ENCODE measurements at regions not wholly inside any gene's neighbourhood (a gene's known extent, or its start where the extent isn't known, plus 50 kb on each side); places are given as distances from the start of the nearest gene placed in this dataset.

DNA sequence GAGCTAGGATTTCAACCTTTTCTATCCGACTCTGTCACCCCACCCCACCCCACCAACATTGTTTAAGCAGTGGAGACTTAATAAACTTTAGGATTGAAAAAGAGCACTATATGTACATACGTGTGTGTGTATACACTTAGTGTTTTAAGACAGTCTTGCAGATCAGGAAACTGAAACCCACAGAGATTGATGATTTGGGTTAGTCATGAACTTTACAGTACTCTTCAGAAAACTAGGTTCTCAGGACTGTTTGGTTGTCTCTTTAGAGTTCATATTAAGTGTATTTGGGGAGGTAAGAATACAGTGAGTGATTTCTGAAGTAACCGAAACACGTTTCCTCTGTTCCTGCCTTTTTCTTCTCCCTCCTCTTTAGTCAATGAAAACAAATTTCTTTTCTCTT is 1043.1 kb downstream of the TLE1 start:
- peaks cover 3% of the 10 kb centered on the region for H3K4me1 ChIP-seq (ENCODE audit: insufficient read depth)
- no peaks in the 10 kb centered on the region for H3K9me2 ChIP-seq (replicated peaks; ENCODE audit: insufficient read depth)
- TF ChIP-seq EZH2phosphoT487 (IDR thresholded peaks at IDR 0.05; ENCODE audit: low read depth, severe bottlenecking, unreplicated experiment) (no peak), EZH2 (IDR thresholded peaks at IDR 0.05; ENCODE audit: borderline replicate concordance) (no peak)
- TF ChIP-seq, protein P1, sequence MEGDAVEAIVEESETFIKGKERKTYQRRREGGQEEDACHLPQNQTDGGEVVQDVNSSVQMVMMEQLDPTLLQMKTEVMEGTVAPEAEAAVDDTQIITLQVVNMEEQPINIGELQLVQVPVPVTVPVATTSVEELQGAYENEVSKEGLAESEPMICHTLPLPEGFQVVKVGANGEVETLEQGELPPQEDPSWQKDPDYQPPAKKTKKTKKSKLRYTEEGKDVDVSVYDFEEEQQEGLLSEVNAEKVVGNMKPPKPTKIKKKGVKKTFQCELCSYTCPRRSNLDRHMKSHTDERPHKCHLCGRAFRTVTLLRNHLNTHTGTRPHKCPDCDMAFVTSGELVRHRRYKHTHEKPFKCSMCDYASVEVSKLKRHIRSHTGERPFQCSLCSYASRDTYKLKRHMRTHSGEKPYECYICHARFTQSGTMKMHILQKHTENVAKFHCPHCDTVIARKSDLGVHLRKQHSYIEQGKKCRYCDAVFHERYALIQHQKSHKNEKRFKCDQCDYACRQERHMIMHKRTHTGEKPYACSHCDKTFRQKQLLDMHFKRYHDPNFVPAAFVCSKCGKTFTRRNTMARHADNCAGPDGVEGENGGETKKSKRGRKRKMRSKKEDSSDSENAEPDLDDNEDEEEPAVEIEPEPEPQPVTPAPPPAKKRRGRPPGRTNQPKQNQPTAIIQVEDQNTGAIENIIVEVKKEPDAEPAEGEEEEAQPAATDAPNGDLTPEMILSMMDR (IDR thresholded peaks at IDR 0.05; ENCODE audit: poor library complexity) = no peak
- no peak overlapping the region for H2AFZ ChIP-seq
- H3K4me2 ChIP-seq = no peak overlapping the region
- no peaks in the 10 kb centered on the region for H3K9me3 ChIP-seq (ENCODE audit: low read depth)
- H3K27me3 ChIP-seq = no peaks in the 10 kb centered on the region
- DNase-seq (ENCODE audit: low spot score) = no peak
- H3K4me3 ChIP-seq = no peak overlapping the region
- no peak overlapping the region for H3K27ac ChIP-seq
- H4K20me1 ChIP-seq (ENCODE audit: insufficient read depth, poor library complexity, severe bottlenecking) = no peaks in the 10 kb centered on the region
- WGBS (ENCODE audit: low lambda C conversion rate, missing lambda C conversion rate) = 97% methylated on average over 4 of the region's 4 CpGs
- H3K36me3 ChIP-seq (replicated peaks; ENCODE audit: insufficient read depth, low read depth) = no peaks in the 10 kb centered on the region
- no peaks in the 10 kb centered on the region for H3K79me2 ChIP-seq

- no peak overlapping the region for H3K4me3 ChIP-seq
- TF ChIP-seq EZH2phosphoT487 (IDR thresholded peaks at IDR 0.05; ENCODE audit: low read depth, severe bottlenecking, unreplicated experiment) (no peak), EZH2 (IDR thresholded peaks at IDR 0.05; ENCODE audit: borderline replicate concordance) (no peak)
- TF ChIP-seq, protein P1 (IDR thresholded peaks at IDR 0.05; ENCODE audit: poor library complexity) = no peak
- H3K36me3 ChIP-seq (replicated peaks; ENCODE audit: insufficient read depth, low read depth) = no peaks in the 10 kb centered on the region
- H3K27me3 ChIP-seq = no peaks in the 10 kb centered on the region
- H3K9me3 ChIP-seq (ENCODE audit: low read depth) = no peaks in the 10 kb centered on the region
- no peaks in the 10 kb centered on the region for H3K4me1 ChIP-seq (ENCODE audit: insufficient read depth)
- no peaks in the 10 kb centered on the region for H4K20me1 ChIP-seq (ENCODE audit: insufficient read depth, poor library complexity, severe bottlenecking)
- H3K4me2 ChIP-seq = no peak overlapping the region
- H2AFZ ChIP-seq = no peak overlapping the region
- H3K79me2 ChIP-seq = no peaks in the 10 kb centered on the region
- 86% methylated on average over 3 of the region's 3 CpGs for WGBS (ENCODE audit: low lambda C conversion rate, missing lambda C conversion rate)
- H3K27ac ChIP-seq = no peak overlapping the region
- DNase-seq (ENCODE audit: low spot score) = no peak
- H3K9me2 ChIP-seq (replicated peaks; ENCODE audit: insufficient read depth) = no peaks in the 10 kb centered on the region
Measured at GRCh38 chr9:80644044-80644443, 1045.3 kb downstream of the TLE1 start.

- no peaks in the 10 kb centered on the region for H3K27me3 ChIP-seq
- H2AFZ ChIP-seq = no peak overlapping the region
- no peaks in the 10 kb centered on the region for H3K79me2 ChIP-seq
- no peak overlapping the region for H3K4me2 ChIP-seq
- H3K4me1 ChIP-seq (ENCODE audit: insufficient read depth) = no peaks in the 10 kb centered on the region
- H3K4me3 ChIP-seq = no peak overlapping the region
- no peaks in the 10 kb centered on the region for H4K20me1 ChIP-seq (ENCODE audit: insufficient read depth, poor library complexity, severe bottlenecking)
- no peaks in the 10 kb centered on the region for H3K9me2 ChIP-seq (replicated peaks; ENCODE audit: insufficient read depth)
- H3K27ac ChIP-seq = no peak overlapping the region
- no peak for DNase-seq (ENCODE audit: low spot score)
- no peaks in the 10 kb centered on the region for H3K36me3 ChIP-seq (replicated peaks; ENCODE audit: insufficient read depth, low read depth)
- 83% methylated on average over 1 of the region's 1 CpG for WGBS (ENCODE audit: low lambda C conversion rate, missing lambda C conversion rate)
- TF ChIP-seq EZH2phosphoT487 (IDR thresholded peaks at IDR 0.05; ENCODE audit: low read depth, severe bottlenecking, unreplicated experiment) (no peak), EZH2 (IDR thresholded peaks at IDR 0.05; ENCODE audit: borderline replicate concordance) (no peak)
- TF ChIP-seq, protein P1 (IDR thresholded peaks at IDR 0.05; ENCODE audit: poor library complexity) = no peak
- no peaks in the 10 kb centered on the region for H3K9me3 ChIP-seq (ENCODE audit: low read depth)
Measured at GRCh38 chr9:80635065-80635464, 1054.3 kb downstream of the TLE1 start.

DNA sequence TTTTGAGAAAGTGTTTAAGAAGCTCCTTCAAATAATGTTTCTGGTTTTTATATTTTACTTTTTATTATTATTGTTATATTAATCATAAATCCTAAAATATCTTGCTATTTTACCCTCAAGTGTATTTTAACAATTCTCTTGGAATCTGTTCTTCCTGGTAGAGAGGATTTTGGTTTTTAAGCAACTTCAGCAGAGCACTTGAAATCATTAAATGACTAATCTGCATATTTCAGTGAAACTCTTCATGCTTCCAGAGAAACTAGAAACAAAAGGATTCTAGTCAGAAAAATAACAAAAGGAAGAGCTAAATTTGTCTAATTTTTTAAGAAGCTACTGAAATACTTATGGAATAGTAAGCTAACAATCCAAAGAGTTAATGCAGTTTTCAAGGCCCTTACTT is 1057.3 kb downstream of the TLE1 start:
- no peaks in the 10 kb centered on the region for H3K36me3 ChIP-seq (replicated peaks; ENCODE audit: insufficient read depth, low read depth)
- H3K27ac ChIP-seq = no peak overlapping the region
- no peaks in the 10 kb centered on the region for H3K9me2 ChIP-seq (replicated peaks; ENCODE audit: insufficient read depth)
- no peaks in the 10 kb centered on the region for H3K9me3 ChIP-seq (ENCODE audit: low read depth)
- H3K4me1 ChIP-seq (ENCODE audit: insufficient read depth) = no peaks in the 10 kb centered on the region
- DNase-seq (ENCODE audit: low spot score) = no peak
- H3K4me3 ChIP-seq = no peak overlapping the region
- no peak overlapping the region for H2AFZ ChIP-seq
- no peak overlapping the region for H3K4me2 ChIP-seq
- TF ChIP-seq, protein P1 (IDR thresholded peaks at IDR 0.05; ENCODE audit: poor library complexity) = no peak
- no peak for TF ChIP-seq EZH2phosphoT487 (IDR thresholded peaks at IDR 0.05; ENCODE audit: low read depth, severe bottlenecking, unreplicated experiment)
- TF ChIP-seq EZH2 (IDR thresholded peaks at IDR 0.05; ENCODE audit: borderline replicate concordance) = no peak
- no peaks in the 10 kb centered on the region for H4K20me1 ChIP-seq (ENCODE audit: insufficient read depth, poor library complexity, severe bottlenecking)
- H3K27me3 ChIP-seq = no peaks in the 10 kb centered on the region
- no peaks in the 10 kb centered on the region for H3K79me2 ChIP-seq

All from hepatocyte (in vitro differentiated cells).